ENCODE measurements at regions not wholly inside any gene's neighbourhood (a gene's known extent, or its start where the extent isn't known, plus 50 kb on each side); places are given as distances from the start of the nearest gene placed in this dataset.
A peak's percentile ranks its signal among the peaks of the same experiment; 100 is the strongest.

GRCh38 chr13:105410602-105411001 is 1124.9 kb downstream of the EFNB2 start:
- TF ChIP-seq, protein P1, sequence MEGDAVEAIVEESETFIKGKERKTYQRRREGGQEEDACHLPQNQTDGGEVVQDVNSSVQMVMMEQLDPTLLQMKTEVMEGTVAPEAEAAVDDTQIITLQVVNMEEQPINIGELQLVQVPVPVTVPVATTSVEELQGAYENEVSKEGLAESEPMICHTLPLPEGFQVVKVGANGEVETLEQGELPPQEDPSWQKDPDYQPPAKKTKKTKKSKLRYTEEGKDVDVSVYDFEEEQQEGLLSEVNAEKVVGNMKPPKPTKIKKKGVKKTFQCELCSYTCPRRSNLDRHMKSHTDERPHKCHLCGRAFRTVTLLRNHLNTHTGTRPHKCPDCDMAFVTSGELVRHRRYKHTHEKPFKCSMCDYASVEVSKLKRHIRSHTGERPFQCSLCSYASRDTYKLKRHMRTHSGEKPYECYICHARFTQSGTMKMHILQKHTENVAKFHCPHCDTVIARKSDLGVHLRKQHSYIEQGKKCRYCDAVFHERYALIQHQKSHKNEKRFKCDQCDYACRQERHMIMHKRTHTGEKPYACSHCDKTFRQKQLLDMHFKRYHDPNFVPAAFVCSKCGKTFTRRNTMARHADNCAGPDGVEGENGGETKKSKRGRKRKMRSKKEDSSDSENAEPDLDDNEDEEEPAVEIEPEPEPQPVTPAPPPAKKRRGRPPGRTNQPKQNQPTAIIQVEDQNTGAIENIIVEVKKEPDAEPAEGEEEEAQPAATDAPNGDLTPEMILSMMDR (conservative IDR thresholded peaks at IDR 0.05; ENCODE audit: low read length) = 0 out of 2 replicates have a peak, but pooled peaks have one; percentile 25
- no peak for TF ChIP-seq EZH2phosphoT487 (IDR thresholded peaks at IDR 0.05; ENCODE audit: borderline replicate concordance, low read depth, low read length)

All from OCI-LY7 (cell line).